Thyroid gland (tissue), 4 donors: ENCODE measurements at regions not wholly inside any gene's neighbourhood (a gene's known extent, or its start where the extent isn't known, plus 50 kb on each side); places are given as distances from the start of the nearest gene placed in this dataset.

ENCODE experiments used
- DNase-seq, 2 donors: peaks; one replicate each; pipeline ENCODE4 v3.0.0-alpha.2; 2019
- H3K27ac ChIP-seq, 3 donors: fragments of 200-600 bp; sonication (generic); 1 replicate in 2 of 3; 2 replicates in 1 of 3; pipeline ENCODE4 v1.5.1; 2016 to 2019; ENCODE audit warnings: mild to moderate bottlenecking in 1 of 3, moderate library complexity in 1 of 3
- H3K27me3 ChIP-seq: fragments of 200-600 bp; sonication (generic); one replicate; pipeline ENCODE4 v1.5.1; 2019
- H3K36me3 ChIP-seq, 2 donors: fragments of 200-600 bp; sonication (generic); one replicate each; pipeline ENCODE4 v1.5.1; 2016 to 2019
- H3K4me1 ChIP-seq, 2 donors: fragments of 200-600 bp; sonication (generic); one replicate each; pipeline ENCODE4 v1.5.1; 2017 to 2019
- H3K4me3 ChIP-seq, 3 donors: fragments of 200-600 bp; sonication (generic); replicated peaks in 1 of 3; 1 replicate in 2 of 3; 2 replicates in 1 of 3; pipeline ENCODE4 v1.5.1; 2016; ENCODE audit warnings: mild to moderate bottlenecking in 1 of 3
- H3K9me3 ChIP-seq: fragments of 200-600 bp; sonication (generic); one replicate; pipeline ENCODE4 v1.5.1; 2017
- POLR2A ChIP-seq, 2 donors: fragments of 450-650 bp; IDR thresholded peaks; one replicate each; pipeline ENCODE4 v1.6.1; 2017; ENCODE audit warnings: antibody characterized with exemption in 2 of 2, mild to moderate bottlenecking in 2 of 2, moderate library complexity in 1 of 2
- WGBS, 2 donors: methylation state at CpG; one replicate each; pipeline ENCODE4 v1.1.5; 2017; 5-methylcytosine and 5-hydroxymethylcytosine counted together
- intact Hi-C: fragments of 100-400 bp; cut with DNase I; formaldehyde crosslinking; loops from one replicate; pipeline ENCODE4 v1.15.1; 2023
- TF ChIP-seq, protein P1 (sequence below), 6 experiments: fragments of 200-600 bp in 3 of 6; fragments of 450-650 bp in 3 of 6; sonication (generic) in 3 of 6; IDR thresholded peaks; one replicate each; pipeline ENCODE4 v1.5.1; 2016 to 2019; ENCODE audit warnings: antibody characterized with exemption in 6 of 6, mild to moderate bottlenecking in 2 of 6, inconsistent platforms in 1 of 6, moderate library complexity in 1 of 6

DNA sequence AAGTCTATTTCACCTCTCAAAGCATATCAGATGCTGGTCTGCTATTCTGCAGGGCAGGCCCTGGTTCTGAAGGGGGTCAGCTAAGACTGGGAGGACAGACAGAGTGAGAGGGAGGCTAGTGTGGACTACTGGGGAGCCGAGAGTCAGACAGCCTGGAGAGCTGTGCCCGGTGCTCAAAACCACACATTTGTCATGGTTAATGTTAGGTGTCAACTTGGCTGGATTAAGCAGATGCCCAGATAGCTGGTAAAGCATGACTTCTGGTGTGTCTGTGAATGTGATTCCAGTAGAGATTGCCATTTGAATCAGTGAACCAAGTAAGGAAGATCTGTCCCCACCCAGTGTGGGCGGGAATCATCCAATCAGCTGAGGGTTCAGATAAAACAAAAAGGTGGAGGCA is 102.6 kb downstream of the SNX19 start:
- no peak for DNase-seq
- H3K4me3 ChIP-seq, result no peak overlapping the region
- no peaks in the 10 kb centered on the region for H3K27me3 ChIP-seq
- H3K9me3 ChIP-seq, result no peaks in the 10 kb centered on the region
- no peaks in the 10 kb centered on the region for H3K4me1 ChIP-seq
- 84 to 89% methylated on average over 3 of the region's 3 CpGs for WGBS, 2 donors
- H3K36me3 ChIP-seq, result no peaks in the 10 kb centered on the region
- TF ChIP-seq, protein P1, sequence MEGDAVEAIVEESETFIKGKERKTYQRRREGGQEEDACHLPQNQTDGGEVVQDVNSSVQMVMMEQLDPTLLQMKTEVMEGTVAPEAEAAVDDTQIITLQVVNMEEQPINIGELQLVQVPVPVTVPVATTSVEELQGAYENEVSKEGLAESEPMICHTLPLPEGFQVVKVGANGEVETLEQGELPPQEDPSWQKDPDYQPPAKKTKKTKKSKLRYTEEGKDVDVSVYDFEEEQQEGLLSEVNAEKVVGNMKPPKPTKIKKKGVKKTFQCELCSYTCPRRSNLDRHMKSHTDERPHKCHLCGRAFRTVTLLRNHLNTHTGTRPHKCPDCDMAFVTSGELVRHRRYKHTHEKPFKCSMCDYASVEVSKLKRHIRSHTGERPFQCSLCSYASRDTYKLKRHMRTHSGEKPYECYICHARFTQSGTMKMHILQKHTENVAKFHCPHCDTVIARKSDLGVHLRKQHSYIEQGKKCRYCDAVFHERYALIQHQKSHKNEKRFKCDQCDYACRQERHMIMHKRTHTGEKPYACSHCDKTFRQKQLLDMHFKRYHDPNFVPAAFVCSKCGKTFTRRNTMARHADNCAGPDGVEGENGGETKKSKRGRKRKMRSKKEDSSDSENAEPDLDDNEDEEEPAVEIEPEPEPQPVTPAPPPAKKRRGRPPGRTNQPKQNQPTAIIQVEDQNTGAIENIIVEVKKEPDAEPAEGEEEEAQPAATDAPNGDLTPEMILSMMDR (IDR thresholded peaks at IDR 0.05), result no peak
- no peak for TF ChIP-seq POLR2A (IDR thresholded peaks at IDR 0.05)
- intact Hi-C loops, result no loop called here
- no peak overlapping the region for H3K27ac ChIP-seq

DNA sequence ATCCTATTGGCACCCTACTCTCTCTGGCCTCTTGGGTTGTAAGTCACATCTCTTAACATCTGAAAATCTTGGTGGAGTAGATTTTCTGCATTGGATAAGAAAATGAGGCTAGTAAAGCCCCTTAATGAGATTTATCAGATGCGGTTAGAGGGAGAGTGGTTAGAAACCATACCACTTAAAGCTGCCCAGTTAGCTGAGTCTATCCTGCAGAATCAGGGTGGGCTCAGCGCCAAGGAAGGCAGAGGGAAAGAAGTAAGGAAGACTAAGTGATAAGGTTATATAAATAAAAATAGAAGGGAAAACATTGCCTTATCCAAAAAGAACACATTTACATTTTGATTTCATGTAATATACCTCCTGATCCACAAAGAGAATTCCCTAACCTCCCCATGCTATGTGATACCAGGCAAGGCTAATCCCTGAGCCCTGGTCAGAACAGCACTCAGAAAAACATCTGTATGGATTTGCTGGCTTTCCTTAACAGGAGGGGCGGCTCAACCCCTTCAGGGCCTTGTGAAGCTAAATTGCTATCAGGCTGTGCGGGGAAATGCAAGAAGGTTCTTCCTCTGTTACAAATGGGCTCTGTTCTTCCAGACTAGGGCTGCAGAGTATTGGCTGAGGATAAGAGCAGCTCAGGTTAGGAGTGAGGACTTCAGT is 101.7 kb downstream of the SNX19 start:
- DNase-seq, result no peak
- no peaks in the 10 kb centered on the region for H3K36me3 ChIP-seq
- H3K9me3 ChIP-seq, result no peaks in the 10 kb centered on the region
- TF ChIP-seq, protein P1 (IDR thresholded peaks at IDR 0.05), result no peak
- 79 to 94% methylated on average over 4 of the region's 4 CpGs for WGBS, 2 donors
- intact Hi-C loops, result no loop called here
- H3K4me1 ChIP-seq, result no peaks in the 10 kb centered on the region
- no peaks in the 10 kb centered on the region for H3K27me3 ChIP-seq
- no peak overlapping the region for H3K4me3 ChIP-seq
- no peak overlapping the region for H3K27ac ChIP-seq

DNA sequence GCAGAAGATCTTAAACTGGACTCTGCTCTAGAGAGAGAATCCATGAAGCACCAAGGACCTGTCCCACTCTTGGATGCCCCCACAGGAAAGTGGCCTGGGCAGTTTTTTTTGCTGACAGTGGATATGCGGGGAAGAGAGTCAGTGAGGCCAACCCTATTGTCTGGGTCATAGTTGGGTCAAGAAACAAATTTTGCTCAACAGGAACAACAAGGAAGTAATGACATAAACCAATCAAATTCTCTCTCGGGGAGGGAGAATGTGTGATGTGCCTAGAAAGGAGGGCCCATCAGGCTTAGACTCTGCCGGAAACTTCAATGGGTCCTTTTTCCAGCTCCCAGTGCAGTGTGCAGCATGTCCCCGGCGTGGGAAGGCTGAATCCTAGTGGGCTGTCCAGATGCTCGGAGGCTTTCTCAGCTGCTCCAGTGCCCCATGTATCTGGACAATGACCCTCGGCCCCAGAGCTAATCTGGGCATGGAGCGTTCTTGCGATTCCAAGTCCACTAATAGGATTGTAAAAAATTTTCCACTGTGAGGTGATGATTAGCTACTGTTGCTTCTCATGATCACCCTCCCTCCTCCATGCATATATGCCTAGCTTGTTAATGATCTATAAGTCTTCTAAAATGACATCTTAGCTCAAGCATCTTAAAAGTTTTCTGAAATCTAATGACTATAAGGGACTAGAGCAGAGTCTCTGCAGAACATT is 101.0 kb downstream of the SNX19 start:
- no peak for DNase-seq
- Histone ChIP-seq H3K36me3 (no peaks in the 10 kb centered on the region), H3K9me3 (no peaks in the 10 kb centered on the region), H3K4me1 (no peaks in the 10 kb centered on the region), H3K4me3 (no peak overlapping the region), H3K27me3 (no peaks in the 10 kb centered on the region), H3K27ac (no peak overlapping the region)
- intact Hi-C loops, result no loop called here
- 90 to 92% methylated on average over 7 to 8 of the region's 9 CpGs for WGBS, 2 donors
- TF ChIP-seq POLR2A (IDR thresholded peaks at IDR 0.05), result no peak
- TF ChIP-seq, protein P1 (IDR thresholded peaks at IDR 0.05), result no peak

DNA sequence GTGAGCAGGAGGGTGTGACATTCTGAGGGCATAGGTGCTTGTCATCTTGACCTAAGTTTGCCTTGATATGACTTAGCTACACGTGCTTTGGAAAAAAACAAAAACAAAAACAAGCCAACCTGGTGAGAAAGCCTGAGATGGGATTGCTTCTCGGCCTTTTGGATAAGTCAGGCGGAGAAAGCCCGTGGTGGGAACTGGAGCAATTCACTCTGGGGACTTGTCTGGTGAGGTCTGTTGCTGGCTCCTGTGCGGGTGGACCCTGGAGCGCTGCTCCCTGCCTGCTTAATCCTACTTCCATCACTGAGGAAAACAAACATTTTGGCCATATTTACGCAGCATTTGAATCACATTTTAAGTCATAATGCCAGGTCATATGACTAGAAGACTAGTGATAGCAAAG is 100.3 kb downstream of the SNX19 start:
- no peaks in the 10 kb centered on the region for H3K36me3 ChIP-seq
- H3K4me1 ChIP-seq, result no peaks in the 10 kb centered on the region
- no peak overlapping the region for H3K27ac ChIP-seq
- H3K4me3 ChIP-seq, result no peak overlapping the region
- H3K9me3 ChIP-seq, result no peaks in the 10 kb centered on the region
- H3K27me3 ChIP-seq, result no peaks in the 10 kb centered on the region
- DNase-seq, result no peak
- TF ChIP-seq, protein P1 (IDR thresholded peaks at IDR 0.05), result no peak
- TF ChIP-seq POLR2A (IDR thresholded peaks at IDR 0.05), result no peak
- WGBS, 2 donors, result 88 to 94% methylated on average over 7 of the region's 7 CpGs
- intact Hi-C loops, result no loop called here

DNA sequence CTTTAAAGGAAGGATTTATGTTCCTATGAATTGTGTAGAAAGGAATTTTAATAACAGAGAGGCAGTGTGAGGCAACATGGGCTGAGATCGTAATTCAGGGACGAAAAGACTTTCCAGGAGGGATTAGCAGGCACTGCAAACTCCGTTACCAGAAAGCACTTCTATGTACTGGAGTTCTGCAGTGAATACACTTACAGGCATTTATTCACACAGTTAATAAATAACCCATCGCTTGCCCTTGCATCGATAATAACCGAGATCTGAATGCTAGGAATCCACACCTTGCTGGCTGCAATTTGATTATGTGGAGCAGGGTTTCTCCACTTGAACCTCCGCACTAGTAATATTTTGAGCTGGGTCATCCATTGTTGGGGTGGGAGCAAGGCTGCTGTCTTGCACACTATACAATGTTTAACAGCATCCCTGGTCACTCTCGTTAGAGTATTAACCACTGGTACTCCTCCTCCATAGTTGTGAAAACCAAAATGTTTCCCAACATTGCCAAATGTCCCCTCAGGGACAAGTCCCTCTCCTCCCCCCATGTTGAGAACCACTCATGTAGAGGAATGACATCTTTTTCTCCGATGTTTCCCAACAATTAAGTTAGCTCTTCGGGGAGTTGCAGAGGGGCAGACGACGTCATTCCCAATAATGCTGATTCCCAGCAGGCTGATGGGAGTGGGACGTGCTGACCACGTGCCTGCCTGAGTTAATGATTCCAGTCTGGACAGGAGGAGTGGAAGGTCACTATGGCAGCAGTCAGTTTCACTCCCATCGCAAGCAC is 99.5 kb downstream of the SNX19 start:
- no peak for DNase-seq
- no peak overlapping the region for H3K27ac ChIP-seq
- TF ChIP-seq, protein P1 (IDR thresholded peaks at IDR 0.05), result no peak
- no peak for TF ChIP-seq POLR2A (IDR thresholded peaks at IDR 0.05)
- H3K4me3 ChIP-seq, result no peak overlapping the region
- H3K36me3 ChIP-seq, result no peaks in the 10 kb centered on the region
- no peaks in the 10 kb centered on the region for H3K9me3 ChIP-seq
- H3K27me3 ChIP-seq, result no peaks in the 10 kb centered on the region
- whole genome bisulfite sequencing, 2 donors, result 82 to 84% methylated on average over 15 of the region's 15 CpGs
- H3K4me1 ChIP-seq, result no peaks in the 10 kb centered on the region
- intact Hi-C loops, result no loop called here
